PC-3 (cell line): ENCODE measurements at regions not wholly inside any gene's neighbourhood (a gene's known extent, or its start where the extent isn't known, plus 50 kb on each side); places are given as distances from the start of the nearest gene placed in this dataset.

Source experiments
- EZH2 ChIP-seq: fragments of 300-600 bp; sonication (generic); IDR thresholded peaks from one replicate; pipeline ENCODE4 v1.6.1; 2017; ENCODE audit warnings: antibody characterized with exemption, mild to moderate bottlenecking, low read length; ENCODE audit not compliant: unreplicated experiment
- EZH2phosphoT487 ChIP-seq: fragments of 300-600 bp; sonication (generic); IDR thresholded peaks from 2 replicates; pipeline ENCODE4 v1.6.1; 2018; ENCODE audit warnings: mild to moderate bottlenecking, antibody characterized with exemption, low read length, borderline replicate concordance
- TF ChIP-seq, protein P1 (sequence below): fragments of 300-600 bp; sonication (generic); conservative IDR thresholded peaks from 2 replicates; pipeline ENCODE4 v1.5.1; 2017; ENCODE audit warnings: antibody characterized with exemption, low read depth, mild to moderate bottlenecking, low read length

DNA sequence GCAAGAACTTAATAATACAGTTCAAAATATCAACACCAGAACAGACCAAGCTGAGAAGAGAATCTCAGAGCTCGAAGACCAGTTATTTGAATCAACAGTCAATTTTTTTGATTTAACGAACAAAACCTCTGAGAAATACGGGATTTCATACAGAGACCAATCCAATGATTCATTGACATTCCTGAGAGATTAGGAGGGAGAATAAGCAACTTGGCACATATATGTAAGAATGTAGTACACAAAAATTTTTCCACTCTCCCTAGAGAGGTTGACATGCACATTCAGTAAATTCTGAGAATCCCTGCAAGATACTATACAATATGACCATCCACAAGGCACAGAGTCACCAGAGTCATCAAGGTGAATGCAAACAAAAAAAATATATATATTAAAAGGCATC, 1577.3 kb upstream of the C9orf72 start:
- TF ChIP-seq, protein P1, sequence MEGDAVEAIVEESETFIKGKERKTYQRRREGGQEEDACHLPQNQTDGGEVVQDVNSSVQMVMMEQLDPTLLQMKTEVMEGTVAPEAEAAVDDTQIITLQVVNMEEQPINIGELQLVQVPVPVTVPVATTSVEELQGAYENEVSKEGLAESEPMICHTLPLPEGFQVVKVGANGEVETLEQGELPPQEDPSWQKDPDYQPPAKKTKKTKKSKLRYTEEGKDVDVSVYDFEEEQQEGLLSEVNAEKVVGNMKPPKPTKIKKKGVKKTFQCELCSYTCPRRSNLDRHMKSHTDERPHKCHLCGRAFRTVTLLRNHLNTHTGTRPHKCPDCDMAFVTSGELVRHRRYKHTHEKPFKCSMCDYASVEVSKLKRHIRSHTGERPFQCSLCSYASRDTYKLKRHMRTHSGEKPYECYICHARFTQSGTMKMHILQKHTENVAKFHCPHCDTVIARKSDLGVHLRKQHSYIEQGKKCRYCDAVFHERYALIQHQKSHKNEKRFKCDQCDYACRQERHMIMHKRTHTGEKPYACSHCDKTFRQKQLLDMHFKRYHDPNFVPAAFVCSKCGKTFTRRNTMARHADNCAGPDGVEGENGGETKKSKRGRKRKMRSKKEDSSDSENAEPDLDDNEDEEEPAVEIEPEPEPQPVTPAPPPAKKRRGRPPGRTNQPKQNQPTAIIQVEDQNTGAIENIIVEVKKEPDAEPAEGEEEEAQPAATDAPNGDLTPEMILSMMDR: no peak
- TF ChIP-seq EZH2 (no peak), EZH2phosphoT487 (no peak)
